ENCODE measurements at regions not wholly inside any gene's neighbourhood (a gene's known extent, or its start where the extent isn't known, plus 50 kb on each side); places are given as distances from the start of the nearest gene placed in this dataset.

- TF ChIP-seq, protein P1, sequence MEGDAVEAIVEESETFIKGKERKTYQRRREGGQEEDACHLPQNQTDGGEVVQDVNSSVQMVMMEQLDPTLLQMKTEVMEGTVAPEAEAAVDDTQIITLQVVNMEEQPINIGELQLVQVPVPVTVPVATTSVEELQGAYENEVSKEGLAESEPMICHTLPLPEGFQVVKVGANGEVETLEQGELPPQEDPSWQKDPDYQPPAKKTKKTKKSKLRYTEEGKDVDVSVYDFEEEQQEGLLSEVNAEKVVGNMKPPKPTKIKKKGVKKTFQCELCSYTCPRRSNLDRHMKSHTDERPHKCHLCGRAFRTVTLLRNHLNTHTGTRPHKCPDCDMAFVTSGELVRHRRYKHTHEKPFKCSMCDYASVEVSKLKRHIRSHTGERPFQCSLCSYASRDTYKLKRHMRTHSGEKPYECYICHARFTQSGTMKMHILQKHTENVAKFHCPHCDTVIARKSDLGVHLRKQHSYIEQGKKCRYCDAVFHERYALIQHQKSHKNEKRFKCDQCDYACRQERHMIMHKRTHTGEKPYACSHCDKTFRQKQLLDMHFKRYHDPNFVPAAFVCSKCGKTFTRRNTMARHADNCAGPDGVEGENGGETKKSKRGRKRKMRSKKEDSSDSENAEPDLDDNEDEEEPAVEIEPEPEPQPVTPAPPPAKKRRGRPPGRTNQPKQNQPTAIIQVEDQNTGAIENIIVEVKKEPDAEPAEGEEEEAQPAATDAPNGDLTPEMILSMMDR (conservative IDR thresholded peaks at IDR 0.05 in 1 of 2, IDR thresholded peaks at IDR 0.05 in 1 of 2; ENCODE audit: extremely low read depth in 1 of 2, insufficient read depth in 1 of 2, low read depth in 1 of 2, low read length in 2 of 2), result no peak
- no peak for TF ChIP-seq EZH2 (IDR thresholded peaks at IDR 0.05; ENCODE audit: borderline replicate concordance, low read length)
Observed at GRCh38 chr13:57815600-57815999, 184.1 kb downstream of the PCDH17 start.

Measured in mammary epithelial cell (primary cell).